Omental fat pad (tissue), 3 donors: ENCODE measurements at regions not wholly inside any gene's neighbourhood (a gene's known extent, or its start where the extent isn't known, plus 50 kb on each side); places are given as distances from the start of the nearest gene placed in this dataset.

ENCODE experiments used
- ATAC-seq: fragments of 150-250 bp; one replicate; pipeline ENCODE4 v1.9.1; 2016; ENCODE audit warnings: mild to moderate bottlenecking, moderate library complexity; ENCODE audit not compliant: low FRiP score
- DNase-seq: peaks from one replicate; pipeline ENCODE4 v3.0.0-alpha.2; 2019; ENCODE audit warnings: low spot score
- TF ChIP-seq, protein P1 (sequence below), 3 donors: fragments of 450-650 bp; IDR thresholded peaks; one replicate each; pipeline ENCODE4 v1.5.1; 2016 to 2017; ENCODE audit warnings: antibody characterized with exemption in 3 of 3, mild to moderate bottlenecking in 3 of 3, moderate library complexity in 2 of 3

- DNase-seq (no peak), ATAC-seq (no peak)
- TF ChIP-seq, protein P1, sequence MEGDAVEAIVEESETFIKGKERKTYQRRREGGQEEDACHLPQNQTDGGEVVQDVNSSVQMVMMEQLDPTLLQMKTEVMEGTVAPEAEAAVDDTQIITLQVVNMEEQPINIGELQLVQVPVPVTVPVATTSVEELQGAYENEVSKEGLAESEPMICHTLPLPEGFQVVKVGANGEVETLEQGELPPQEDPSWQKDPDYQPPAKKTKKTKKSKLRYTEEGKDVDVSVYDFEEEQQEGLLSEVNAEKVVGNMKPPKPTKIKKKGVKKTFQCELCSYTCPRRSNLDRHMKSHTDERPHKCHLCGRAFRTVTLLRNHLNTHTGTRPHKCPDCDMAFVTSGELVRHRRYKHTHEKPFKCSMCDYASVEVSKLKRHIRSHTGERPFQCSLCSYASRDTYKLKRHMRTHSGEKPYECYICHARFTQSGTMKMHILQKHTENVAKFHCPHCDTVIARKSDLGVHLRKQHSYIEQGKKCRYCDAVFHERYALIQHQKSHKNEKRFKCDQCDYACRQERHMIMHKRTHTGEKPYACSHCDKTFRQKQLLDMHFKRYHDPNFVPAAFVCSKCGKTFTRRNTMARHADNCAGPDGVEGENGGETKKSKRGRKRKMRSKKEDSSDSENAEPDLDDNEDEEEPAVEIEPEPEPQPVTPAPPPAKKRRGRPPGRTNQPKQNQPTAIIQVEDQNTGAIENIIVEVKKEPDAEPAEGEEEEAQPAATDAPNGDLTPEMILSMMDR (IDR thresholded peaks at IDR 0.05) = no peak
Measured at GRCh38 chr7:57328457-57328856, 121.5 kb upstream of the ZNF716 start.

GRCh38 chr7:57328963-57329362, 121.0 kb upstream of the ZNF716 start:
- DNase-seq = no peak
- no peak for ATAC-seq
- TF ChIP-seq, protein P1 (IDR thresholded peaks at IDR 0.05) = no peak

DNA sequence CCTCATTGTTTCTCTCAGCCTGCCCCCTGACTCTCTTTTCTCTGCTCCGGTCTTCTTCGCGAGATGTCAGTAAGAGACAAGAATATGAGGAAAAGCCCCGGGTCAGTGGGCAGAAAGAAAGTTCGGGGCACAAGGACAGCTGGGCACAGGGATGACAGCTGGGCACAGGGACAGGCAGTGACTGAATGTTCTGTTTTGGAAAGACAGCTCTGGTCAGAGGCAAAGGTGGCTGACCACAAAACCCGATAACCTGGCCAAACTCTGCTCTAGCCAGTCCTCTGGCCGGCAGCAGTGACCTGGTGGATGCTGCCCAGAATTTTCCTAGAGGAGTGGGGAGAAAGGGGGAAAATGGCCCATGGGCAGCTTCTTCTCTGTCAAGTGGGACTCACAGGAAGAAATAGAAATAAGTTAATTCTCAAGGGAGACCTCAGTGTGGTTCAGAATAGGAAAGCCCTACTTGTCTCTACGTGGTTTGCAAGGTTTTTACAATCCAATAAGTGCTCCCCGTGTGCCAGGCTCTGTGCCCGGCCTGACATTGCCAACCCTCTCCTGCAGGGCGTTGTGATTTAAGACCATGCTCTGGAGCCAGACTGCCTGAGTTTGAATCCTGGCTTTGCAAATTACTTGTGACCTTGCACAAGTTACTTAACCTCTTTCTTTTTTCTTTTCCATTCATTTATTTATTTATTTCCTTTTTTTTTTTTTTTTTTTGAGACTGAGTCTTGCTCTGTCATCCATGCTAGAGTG, 110.6 kb upstream of the ZNF716 start:
- DNase-seq (no peak), ATAC-seq (no peak)
- TF ChIP-seq, protein P1 (IDR thresholded peaks at IDR 0.05) = no peak

DNA sequence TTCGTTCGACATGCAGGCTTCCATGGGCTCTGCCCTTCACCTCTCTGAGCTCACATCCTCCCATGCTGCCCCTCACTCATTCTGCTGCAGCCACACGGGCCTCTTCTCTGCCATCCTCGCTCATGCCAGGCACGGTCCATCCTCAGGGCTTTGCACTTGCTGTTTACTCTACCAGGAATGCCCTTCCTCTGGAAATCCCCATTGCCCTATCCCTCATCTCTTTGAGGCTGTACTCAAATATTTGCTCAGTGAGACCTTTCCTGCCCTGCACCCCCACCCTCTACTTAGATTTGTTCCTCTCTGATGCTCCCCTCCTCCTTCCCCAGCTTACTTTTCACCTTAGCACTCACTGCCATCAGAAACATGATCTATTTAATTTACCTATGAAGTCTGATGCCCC, 107.0 kb upstream of the ZNF716 start:
- TF ChIP-seq, protein P1 (IDR thresholded peaks at IDR 0.05) = no peak
- no peak for DNase-seq
- ATAC-seq = no peak

DNA sequence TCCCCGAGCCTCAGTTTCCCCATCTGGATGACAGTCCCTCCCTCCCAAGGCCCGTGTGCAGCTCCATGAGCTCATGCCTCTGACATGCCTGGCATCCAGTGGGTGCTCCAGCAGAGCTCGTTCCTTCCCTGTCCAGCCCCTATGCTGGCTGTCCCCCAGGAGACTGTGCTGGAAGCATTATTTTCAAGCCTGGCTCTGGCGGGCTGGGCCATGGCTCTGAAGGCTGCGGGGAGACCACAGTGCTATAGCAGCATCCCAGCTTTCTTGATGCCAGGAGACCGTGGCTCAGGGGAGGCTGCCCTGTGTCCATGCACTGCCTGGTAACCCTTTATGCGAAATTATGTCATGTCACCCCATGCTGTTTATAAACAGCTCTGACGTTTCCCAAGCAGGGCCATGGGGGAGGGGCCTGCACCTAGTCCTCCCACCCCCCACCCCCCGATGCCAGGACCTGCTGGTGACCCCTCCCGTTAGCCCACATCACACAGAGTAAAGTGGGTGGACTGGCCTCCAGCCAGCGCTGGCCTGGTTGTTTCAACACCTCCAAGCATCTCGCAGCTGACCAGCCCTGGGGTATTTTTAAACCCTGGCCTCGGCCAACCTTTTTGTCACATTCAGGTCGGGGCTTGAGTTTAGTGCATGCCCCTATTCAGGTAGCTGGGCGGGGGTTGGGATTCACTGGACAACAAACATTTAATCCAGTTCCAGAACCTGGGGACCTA, 105.9 kb upstream of the ZNF716 start:
- DNase-seq (no peak), ATAC-seq (no peak)
- TF ChIP-seq, protein P1 (IDR thresholded peaks at IDR 0.05) = no peak

DNA sequence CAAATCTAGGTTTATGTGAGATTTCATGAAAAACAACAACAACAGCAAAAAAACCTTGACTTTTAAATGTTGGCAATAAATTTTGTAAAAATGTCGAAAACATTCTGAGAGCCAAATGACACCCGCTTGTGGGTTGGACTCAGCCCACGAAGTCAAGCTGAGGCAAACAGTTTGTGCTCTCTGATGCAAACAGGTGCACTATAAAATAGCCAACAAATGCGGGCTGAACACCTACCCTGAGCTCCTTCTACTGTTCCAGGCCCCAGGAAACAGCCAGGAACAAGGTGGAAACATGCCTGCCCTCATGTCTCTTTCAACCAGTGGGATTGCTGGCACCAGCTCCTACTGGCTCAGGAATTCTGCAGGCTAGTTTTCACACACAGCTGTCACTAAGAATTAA, 105.0 kb upstream of the ZNF716 start:
- DNase-seq (no peak), ATAC-seq (no peak)
- TF ChIP-seq, protein P1 (IDR thresholded peaks at IDR 0.05) = no peak
